Activated naive CD4-positive, alpha-beta T cell treated with Interleukin-2 at 50 U/mL for 16 hours (primary cell): ENCODE measurements at regions not wholly inside any gene's neighbourhood (a gene's known extent, or its start where the extent isn't known, plus 50 kb on each side); places are given as distances from the start of the nearest gene placed in this dataset.
"Not testable (repeated sequence)": the region's sequence is repeated elsewhere in the genome, so short reads cannot be mapped to it uniquely, and the experiment has no call there.

Source experiments
- DNase-seq: peaks from one replicate; pipeline ENCODE4 v3.0.0-alpha.2; 2020

DNA sequence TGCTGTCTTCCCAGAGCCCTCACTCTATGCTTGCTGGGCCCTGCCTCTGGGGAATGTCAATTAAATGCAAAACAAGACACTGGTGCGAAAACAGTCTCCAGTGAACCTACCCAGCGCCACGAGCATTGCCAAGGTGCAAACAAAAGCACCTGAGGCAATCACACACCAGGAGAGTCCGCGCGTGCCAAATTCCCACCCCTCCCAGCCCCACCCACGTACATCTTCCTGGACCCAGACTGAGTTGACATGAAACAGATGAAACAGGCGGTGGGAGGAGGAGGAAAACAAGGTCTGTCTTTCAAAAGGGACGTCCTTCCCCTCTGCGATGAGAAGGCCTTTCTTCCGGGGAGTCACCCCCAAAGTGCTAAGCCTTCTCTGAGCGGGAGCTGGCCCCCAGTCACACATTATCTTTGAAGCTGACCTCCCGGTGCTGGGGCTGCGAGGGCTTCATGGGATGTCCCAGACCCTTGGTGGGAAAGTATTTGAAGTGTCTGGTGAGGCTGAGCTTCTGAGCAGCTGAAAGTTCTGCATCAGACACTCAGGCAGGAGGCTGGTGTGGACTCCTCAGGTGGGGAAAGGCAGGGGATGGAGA lies 200.4 kb downstream of the AXIN2 start:
- DNase-seq = no peak

DNA sequence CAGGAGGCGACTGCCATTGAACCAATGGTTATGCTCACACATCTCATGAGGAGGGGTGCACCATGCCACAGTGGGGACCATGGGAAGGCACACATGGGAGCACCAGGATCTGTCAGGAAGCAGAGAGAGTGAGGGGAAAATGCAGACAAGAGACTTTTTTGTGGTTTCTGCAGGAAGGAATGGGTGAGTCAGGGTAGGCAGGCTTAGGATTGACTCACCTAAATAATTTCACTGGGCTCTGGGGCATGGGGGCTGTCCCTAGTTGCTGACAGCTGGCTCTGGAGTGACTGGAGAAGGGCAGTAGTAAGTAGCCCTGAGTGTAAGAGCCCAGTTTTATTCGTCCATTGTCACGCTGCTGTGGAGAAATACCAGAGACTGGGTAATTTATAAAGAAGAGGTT lies 202.4 kb downstream of the AXIN2 start:
- DNase-seq = peak; percentile 29

DNA sequence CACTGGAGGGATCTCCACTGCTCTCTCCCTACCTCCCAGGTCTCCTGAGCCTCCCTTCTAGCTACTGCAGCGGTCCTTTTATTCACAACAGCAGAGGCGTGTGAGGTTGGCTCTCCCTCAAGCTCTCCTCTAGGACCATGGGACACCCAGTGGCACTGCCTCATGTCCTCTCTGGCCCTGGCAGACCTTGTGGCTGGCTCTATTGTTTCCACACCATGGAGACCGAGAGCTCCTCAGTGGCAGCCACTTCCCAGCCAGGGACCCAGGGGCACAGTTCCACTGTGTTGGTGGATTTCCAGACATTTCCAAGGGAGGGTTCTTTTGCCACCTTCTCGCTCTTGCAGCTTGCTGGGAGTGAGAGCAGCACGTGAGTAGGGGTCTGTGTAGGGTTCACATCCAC lies 204.9 kb downstream of the AXIN2 start:
- no peak for DNase-seq

DNA sequence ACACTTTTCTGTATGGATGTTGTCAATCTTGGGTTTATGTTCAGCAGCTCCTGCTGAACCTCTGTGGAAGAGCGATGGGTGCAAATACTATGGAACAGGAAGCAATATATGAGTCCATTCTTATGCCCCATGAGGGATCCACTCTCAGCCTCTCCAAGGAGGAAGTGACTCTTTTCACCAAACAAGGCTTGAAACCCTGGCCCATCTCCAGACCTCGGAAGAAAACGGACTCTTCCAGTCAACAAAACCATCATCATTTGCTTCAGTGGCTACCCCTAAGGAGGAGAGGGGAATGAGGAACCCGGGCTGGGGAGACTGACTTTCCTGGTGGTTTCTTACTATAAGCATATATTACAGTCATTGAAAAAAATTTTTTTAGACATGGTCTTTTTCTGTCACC lies 206.2 kb downstream of the AXIN2 start:
- DNase-seq = no peak

DNA sequence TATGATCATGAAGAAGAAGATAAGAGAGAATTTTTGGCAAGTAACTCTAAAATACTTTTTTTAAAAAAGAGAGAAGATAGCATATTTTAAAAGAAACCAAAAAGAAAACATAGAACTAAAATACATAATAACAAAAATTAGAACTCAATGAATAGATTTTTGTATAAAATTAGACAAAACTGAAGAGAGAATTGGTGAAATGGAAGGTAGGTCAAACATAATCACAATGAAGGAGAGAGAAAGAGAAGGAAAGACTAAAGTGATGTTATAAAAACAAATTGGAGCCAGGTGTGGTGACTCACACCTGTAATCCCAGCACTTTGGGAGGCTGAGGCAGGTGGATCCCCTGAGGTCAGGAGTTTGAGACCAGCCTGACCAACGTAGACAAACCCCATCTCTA lies 211.5 kb downstream of the AXIN2 start:
- no peak for DNase-seq

DNA sequence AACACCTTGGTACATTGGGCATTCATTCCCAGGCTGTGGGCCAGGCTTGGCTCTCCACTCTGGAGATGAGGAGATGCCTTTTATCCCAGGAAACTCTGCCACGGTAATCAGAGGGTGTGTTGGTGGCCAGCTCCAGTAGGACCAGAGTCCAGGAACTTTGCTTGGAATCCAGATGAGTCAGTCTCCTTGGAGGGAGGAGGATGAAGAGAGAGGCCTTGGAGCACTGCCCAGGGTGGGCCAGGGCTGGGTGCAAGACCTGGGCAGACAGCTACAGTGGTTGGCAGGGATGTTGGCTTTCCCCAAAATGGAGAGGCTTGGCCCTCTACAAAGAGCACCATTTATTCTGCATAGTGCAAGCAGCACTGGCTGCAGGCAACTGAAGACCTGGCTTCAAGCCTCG lies 209.0 kb downstream of the RGS9 start:
- DNase-seq = no peak

DNA sequence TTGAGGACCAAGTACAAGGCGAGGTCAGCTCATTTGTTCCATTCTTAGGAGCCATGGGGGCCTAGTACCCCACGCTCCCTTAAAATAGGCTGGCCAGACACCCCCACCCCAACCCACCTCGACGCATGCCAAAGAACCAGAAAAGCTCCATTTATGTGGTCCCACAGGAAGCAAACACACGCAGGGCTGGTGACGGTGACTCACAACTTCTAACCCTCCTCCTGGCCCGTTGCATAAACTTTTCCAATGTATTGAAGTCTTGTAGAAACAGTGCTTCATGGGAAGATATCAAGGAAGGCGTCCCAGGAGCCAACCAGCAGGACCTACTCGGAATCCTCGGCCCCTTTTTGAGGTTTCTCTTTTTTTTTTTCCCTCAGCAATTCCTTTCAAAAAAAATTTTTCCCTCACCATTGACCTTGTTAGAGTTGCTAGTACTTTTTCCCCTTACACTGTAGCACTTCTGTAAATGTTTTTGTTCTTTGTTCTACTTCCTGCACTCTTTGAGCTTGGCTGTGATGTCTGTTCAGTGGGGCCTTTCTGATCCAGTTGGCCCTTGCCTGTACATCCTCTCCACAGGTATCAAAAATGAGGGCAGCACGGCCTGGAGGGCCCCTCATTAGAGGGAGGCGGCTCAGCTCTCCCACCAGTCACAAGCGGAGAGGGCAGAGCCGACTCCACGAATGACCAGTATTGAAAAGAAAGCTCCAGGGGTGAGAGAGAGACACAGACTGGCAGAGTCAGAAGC lies 208.3 kb downstream of the RGS9 start:
- DNase-seq = no peak

DNA sequence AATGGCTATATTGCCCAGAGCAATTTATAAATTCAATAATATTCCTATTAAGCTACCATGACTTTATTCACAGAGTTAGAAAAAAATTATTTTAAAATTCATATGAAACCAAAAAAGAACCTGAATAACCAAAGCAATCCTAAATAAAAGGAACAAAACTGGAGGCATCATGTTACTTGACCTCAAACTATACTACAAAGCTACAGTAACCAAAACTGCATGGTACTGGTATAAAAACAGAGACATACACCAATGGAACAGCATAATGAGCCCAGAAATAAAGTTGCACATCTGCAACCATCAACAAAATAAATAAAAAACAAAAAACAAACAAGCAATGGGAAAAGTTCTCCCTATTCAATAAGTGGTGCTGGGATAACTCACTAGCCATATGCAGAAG lies 203.2 kb downstream of the RGS9 start:
- no peak for DNase-seq

DNA sequence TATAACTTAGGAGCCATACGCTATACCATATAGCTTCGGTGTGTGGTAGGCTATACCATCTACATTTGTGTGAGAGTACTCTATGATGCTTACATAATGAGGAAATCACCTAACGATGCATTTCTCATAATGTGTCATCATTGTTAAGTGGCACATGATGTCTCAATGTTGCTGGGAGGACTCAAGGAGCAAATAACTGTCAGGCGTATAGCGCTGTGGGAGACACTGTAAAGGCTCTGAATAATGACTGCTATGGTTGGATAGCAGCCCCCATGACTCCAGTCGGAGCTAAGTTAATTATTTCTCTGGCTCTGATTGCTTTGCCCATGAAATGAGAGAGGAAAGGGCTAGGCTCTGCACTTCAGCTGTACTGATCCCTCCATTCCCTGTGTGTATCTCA lies 197.2 kb downstream of the RGS9 start:
- no peak for DNase-seq

DNA sequence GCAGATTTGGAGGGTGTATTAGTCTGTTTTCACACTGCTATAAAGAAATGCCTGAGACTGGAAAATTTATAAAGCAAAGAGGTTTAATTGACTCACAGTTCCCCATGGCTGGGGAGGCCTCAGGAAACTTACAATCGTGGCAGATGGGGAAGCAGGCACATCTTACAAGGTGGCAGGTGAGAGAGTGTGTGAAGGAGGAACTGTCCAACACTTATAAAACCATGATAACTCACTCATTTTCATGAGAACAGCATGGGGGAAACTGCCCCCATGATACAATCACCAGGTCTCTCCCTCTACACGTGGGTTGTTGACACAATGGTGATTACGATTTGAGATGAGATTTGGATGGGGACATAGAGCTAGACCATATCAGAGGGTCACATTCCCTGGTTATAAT lies 195.6 kb downstream of the RGS9 start:
- DNase-seq = no peak

DNA sequence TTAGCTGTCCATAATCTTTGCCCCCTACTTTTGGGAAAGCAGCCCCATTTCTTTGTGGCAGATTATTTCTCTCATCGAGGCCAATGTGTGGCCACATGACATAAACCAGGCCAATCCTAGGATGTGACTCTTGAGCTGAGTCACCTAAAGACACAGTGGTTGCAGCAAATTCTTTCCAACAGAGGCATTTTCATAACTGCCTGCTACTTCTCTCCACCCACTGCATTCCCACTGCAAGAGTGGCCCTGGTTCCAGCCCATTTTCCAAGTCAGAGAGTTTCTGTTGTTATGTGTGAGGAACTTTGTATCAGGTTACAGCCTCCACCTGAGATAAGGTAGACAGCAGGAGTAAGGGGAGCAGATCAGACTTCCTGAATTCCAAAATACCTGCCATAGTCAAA lies 195.2 kb downstream of the RGS9 start:
- DNase-seq = no peak

DNA sequence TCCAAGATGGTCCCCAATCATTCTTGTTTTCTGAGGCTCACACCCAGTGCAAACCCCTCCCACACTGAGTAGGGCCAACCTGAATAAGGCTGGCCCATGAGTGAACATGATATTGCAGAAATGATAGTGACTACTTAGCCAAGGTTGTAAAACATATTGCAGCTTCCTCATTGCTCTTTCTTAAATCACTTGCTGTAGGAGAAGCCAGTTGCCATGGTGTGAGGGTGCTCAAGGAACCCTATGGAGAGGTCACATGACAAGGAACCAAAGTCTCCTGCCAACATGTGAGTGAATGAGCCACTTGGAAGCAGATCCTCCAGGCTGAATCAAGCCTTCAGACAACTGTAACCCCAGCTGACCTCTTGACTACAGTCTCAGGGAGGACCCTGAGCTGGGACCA lies 191.4 kb downstream of the RGS9 start:
- DNase-seq = no peak

DNA sequence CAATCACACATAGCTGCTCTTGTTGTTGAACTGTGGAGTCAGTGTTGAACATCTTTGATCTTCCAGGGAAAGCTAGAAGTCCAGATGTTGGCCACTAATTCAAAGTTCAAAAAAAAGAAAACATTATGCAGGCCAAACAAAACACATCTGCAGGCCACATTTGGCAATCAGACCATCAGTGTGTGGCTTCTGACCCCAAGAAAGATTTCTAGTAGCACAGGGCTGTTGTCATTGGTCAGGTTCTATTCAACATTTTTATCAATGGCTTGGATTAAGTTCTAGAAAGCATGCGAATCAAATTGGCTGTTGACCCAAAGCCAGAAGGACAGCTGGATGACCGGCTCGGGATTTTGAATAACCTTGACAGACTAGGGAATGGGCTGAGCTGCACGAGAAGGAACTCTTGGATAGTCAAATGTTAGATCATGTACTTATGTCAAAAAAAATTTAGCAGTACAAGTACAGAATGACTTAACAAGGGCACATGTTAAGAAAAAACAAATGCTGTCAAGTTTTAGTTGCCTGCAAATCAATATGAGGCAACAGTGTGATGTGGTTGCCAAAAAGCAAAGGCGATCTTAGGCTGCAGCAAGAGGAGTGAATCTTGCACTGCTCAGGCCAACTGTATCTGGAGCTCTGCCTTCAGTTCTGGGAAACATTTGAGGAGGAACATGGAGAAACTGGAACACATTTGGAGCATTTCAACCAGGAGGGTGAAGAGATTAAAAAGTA lies 187.6 kb downstream of the RGS9 start:
- DNase-seq = no peak

DNA sequence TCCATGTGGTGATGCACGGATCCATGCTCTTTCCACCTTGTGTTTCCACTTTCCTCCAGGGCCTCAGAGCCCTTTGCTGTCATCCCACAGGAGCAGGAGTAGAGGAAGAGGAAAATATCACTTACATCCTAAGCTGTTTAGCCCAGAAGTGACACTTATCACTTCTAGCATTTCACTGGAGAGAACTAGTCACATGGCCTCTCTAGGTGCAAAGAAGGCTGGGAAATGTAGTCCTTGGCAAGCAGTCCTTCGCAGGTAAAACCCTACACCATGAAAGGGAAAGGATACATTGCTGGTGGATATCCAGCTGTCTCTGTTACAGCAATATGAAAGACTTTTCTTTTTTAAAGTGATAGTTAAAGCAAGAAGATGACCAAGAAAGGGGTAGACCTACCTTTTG lies 185.9 kb downstream of the RGS9 start:
- no peak for DNase-seq

DNA sequence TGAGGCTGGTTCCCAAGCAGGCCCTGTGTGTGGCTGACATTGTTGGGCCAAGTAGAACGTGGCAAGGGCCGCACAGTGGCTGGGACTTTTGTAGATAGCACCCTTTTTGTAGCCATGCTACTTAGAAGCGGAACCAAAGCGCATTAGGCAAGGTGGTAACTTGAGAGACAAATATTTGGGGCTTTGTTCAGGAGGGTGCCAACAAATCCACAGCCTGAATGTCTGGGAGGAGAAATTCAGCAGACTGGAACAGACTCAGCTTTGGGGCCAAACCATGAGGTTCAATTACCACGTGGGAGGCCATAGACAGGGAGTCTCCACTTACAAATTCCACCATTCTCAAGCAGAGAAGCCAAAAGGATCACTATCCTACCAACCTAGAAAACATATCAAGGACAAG lies 183.7 kb downstream of the RGS9 start:
- no peak for DNase-seq

DNA sequence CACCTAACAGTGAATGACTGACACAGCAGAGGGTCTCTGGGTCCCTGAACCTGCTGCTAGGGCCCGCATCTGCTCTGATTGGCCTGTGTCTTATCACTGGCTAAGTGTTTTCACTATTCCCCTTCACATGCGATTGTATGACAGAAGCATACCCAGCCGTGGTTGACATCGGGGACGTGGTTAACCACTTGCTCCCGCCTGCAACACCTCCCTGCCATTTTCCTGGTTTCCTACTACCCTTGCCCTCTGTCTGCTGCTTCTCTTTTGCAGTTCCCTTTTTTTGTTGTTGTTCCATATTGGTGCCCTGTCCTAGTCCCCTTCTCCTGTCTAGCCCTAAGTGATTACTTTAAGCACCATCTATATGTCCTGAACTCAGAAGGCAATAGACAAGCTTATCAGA lies 177.0 kb downstream of the RGS9 start:
- DNase-seq = no peak

DNA sequence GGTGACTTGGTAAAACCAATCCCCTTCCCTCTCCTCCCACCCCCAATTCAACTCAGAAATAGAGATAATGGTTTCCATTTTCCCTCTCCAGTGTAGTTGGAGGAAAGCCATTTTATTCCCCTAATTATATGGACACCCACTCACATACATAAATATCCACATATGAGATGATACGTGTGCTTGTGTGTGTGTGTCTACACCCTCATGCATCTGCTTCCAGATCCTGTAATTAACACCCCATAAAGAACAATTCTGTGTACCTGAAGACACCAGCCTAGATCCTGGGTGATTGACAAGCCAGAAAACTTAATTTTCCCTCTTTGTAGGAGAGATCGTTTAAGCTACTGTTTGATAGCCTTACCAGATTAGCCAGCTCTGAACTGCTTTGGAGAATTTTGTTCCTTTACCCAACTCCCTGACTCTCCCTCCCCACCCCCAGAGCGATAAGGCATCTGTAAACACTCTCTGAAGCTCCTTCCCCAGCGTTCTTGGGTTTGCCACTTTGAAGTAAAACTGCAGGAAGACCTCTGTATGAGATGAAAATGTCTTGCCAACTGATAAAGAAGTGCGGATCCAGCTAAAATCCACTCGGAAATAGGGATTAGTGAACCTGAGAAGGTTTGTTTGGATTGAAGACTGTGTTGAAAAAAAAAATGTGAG lies 175.7 kb downstream of the RGS9 start:
- no peak for DNase-seq

DNA sequence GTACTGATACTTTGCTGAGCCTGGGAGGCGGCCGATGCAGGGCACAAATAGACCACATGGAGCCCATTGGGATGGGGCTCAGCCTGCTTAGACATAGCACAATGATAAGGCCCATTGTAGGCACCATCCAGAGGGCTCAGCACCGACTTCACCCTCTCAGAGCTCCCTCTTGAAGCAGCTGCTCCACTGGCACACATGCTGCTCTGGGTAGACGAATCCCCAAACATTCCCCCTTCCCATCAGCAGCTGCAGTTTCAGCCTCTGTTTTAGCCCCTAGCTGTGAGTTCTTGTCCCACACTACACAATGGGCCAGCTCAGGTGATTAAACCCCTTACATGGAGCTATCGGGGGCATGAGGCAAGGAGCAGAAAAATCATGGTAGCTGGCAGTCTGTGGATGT lies 174.1 kb downstream of the RGS9 start:
- DNase-seq = no peak

DNA sequence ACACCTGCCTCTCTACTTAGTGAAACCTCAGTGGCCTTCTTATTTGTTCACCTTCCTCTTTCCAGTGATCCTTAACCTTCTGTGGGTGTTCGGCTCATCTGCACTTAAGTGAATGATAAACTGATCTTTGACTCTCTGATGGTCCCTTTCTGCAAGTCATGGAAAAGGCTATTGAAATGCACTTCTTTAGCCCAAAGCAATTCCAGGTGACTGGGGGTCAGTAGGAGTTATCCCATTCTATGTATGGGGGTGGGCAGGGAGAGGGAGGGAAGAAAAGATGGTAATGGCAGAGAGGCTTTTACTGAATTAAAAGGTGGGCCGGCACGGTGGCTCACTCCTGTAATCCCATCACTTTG lies 170.8 kb downstream of the RGS9 start:
- no peak for DNase-seq

DNA sequence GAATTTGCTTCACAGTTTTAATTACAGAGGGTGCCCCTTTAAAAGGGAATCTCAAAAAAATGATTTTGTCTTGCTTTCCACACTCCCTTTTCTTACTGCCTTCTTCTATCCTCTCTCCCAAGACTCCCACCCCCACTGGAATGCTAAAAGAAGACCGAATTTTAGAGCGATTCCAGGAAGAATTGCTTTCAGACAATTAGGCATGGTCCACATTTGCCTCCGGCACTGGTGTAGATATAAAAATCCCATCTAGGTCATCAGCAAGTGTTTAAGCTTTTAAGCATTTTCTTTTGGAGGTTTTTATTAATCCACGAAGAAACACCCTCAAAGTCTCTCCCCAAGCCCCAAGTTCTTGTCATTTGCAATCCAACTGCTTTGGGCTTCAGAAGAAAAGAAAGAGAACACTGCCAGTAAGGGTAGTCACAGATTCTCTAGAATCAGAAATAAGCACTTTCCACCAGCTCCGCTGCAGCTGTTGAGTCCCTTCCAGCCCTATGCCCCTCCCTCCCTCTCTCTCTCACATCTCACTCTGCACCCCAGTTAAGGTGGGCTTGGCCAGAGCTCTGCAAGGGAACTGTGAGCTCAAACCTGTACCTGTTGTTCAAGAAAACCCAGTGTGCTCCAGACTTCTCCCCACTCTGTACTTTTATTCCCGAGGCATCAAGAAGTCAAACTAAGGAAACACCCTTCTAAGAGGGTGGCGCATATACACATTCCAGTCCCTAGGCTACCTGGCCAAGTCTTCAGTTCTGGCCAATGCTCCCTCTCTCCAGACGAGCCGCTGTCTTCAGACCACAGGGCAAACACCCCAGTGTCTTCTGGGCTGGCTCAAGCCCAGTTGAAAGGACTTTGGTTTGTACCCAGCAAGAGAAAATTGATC lies 170.2 kb downstream of the RGS9 start:
- no peak for DNase-seq

DNA sequence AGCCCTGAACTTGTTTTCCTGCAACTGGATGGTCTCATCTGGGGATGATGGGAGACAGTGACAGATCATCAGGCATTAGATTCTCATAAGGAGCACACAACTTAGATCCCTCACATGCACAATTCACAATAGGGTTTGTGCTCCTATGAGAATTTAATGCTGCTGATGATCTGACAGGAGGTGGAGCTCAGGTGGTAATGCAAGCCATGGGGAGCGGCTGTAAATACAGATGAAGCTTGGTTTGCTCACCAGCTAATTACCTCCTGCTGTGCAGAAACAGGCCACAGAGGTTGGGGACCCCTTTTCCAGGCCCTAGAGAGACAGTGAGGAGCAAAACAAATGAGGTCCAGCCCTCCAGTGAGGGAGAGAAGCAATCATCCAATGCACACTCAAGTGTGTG lies 168.6 kb downstream of the RGS9 start:
- DNase-seq = no peak

DNA sequence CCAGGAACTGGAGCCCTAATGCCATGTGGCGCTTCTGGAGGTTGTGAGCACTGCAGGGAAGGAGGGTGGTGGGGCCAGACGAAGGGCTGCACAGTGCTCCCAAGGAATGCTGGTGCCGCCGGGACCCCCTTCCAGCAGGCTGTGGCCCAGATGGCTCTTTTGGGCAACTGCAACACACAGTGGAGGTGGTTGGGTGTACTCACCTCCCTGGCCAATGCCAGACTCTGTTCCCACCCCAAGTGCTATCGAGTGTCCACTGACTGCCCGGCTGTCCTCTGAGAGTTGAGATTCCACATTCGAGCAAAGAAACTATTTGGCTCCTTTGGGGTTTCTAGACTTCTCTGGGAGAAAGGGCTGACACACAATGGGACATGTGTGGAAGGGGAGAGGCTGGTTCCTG lies 167.9 kb downstream of the RGS9 start:
- DNase-seq = no peak

DNA sequence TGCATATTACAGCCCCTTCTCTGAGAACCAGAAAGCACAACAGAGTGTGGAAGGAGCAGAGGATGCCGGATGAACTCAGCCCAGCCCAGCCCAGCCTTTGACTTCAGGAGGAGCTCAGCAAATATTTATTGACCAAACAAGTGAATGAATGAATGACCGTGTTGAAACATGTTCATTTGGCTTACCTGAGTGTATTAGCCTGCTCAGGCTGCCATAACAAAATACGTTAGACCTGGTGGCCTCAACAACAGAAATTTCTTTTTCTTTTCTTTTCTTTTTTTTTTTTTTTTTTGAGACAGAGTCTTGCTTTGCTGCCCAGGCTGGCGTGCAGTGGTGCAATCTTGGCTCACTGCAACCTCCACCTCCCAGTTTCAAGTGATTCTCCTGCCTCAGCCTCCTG lies 164.7 kb downstream of the RGS9 start:
- not testable (repeated sequence) for DNase-seq
